Activated naive CD8-positive, alpha-beta T cell (primary cell): ENCODE measurements at regions not wholly inside any gene's neighbourhood (a gene's known extent, or its start where the extent isn't known, plus 50 kb on each side); places are given as distances from the start of the nearest gene placed in this dataset.

Experiments
- H3K27ac Mint-ChIP-seq: one replicate; pipeline ENCODE4 v1.8.0; 2021; ENCODE audit warnings: mixed read lengths
- H3K27me3 Mint-ChIP-seq: one replicate; pipeline ENCODE4 v1.8.0; 2021; ENCODE audit warnings: mixed read lengths
- H3K36me3 Mint-ChIP-seq: one replicate; pipeline ENCODE4 v1.8.0; 2021; ENCODE audit warnings: mixed read lengths
- H3K4me1 Mint-ChIP-seq: one replicate; pipeline ENCODE4 v1.8.0; 2021; ENCODE audit warnings: low read depth, mixed read lengths
- H3K4me3 Mint-ChIP-seq: one replicate; pipeline ENCODE4 v1.8.0; 2021; ENCODE audit warnings: mild to moderate bottlenecking, mixed read lengths
- H3K9me3 Mint-ChIP-seq: one replicate; pipeline ENCODE4 v1.8.0; 2021; ENCODE audit warnings: low read depth, mixed read lengths

GRCh38 chr3:22284559-22284958 is 533.5 kb upstream of the ZNF385D start:
- H3K27me3 Mint-ChIP-seq = no peaks in the 10 kb centered on the region
- H3K36me3 Mint-ChIP-seq = no peaks in the 10 kb centered on the region
- no peaks in the 10 kb centered on the region for H3K4me1 Mint-ChIP-seq
- H3K9me3 Mint-ChIP-seq = peaks cover 15% of the 10 kb centered on the region
- H3K4me3 Mint-ChIP-seq = no peak overlapping the region
- no peak overlapping the region for H3K27ac Mint-ChIP-seq

GRCh38 chr3:22288756-22289155 is 537.7 kb upstream of the ZNF385D start:
- Mint-ChIP-seq H3K27me3 (no peaks in the 10 kb centered on the region), H3K4me3 (no peak overlapping the region), H3K9me3 (peaks cover 4% of the 10 kb centered on the region), H3K36me3 (no peaks in the 10 kb centered on the region), H3K27ac (no peak overlapping the region), H3K4me1 (no peaks in the 10 kb centered on the region)

- Mint-ChIP-seq H3K4me3 (no peak overlapping the region), H3K27ac (no peak overlapping the region), H3K36me3 (no peaks in the 10 kb centered on the region), H3K9me3 (peaks cover 4% of the 10 kb centered on the region), H3K4me1 (no peaks in the 10 kb centered on the region), H3K27me3 (no peaks in the 10 kb centered on the region)
Measured at GRCh38 chr3:22292681-22293080, 541.7 kb upstream of the ZNF385D start.

GRCh38 chr3:22296601-22297000 is 545.6 kb upstream of the ZNF385D start:
- Mint-ChIP-seq H3K4me1 (no peaks in the 10 kb centered on the region), H3K4me3 (no peak overlapping the region), H3K36me3 (no peaks in the 10 kb centered on the region), H3K9me3 (peaks cover 8% of the 10 kb centered on the region), H3K27me3 (no peaks in the 10 kb centered on the region), H3K27ac (no peak overlapping the region)

- Mint-ChIP-seq H3K36me3 (no peaks in the 10 kb centered on the region), H3K9me3 (peaks cover 8% of the 10 kb centered on the region), H3K4me1 (no peaks in the 10 kb centered on the region), H3K4me3 (no peak overlapping the region), H3K27me3 (no peaks in the 10 kb centered on the region), H3K27ac (no peak overlapping the region)
Measured at GRCh38 chr3:22297436-22297835, 546.4 kb upstream of the ZNF385D start.

- H3K36me3 Mint-ChIP-seq = no peaks in the 10 kb centered on the region
- no peaks in the 10 kb centered on the region for H3K4me1 Mint-ChIP-seq
- H3K27ac Mint-ChIP-seq = no peak overlapping the region
- no peaks in the 10 kb centered on the region for H3K27me3 Mint-ChIP-seq
- no peak overlapping the region for H3K4me3 Mint-ChIP-seq
- peaks cover 10% of the 10 kb centered on the region for H3K9me3 Mint-ChIP-seq
Measured at GRCh38 chr3:22306454-22306853, 555.4 kb upstream of the ZNF385D start.

- no peaks in the 10 kb centered on the region for H3K4me1 Mint-ChIP-seq
- no peaks in the 10 kb centered on the region for H3K27me3 Mint-ChIP-seq
- H3K36me3 Mint-ChIP-seq = no peaks in the 10 kb centered on the region
- no peak overlapping the region for H3K27ac Mint-ChIP-seq
- H3K9me3 Mint-ChIP-seq = peaks cover 6% of the 10 kb centered on the region
- H3K4me3 Mint-ChIP-seq = no peak overlapping the region
Measured at GRCh38 chr3:22308871-22309270, 557.9 kb upstream of the ZNF385D start.

- Mint-ChIP-seq H3K27me3 (no peaks in the 10 kb centered on the region), H3K9me3 (peaks cover 3% of the 10 kb centered on the region), H3K27ac (no peak overlapping the region), H3K36me3 (no peaks in the 10 kb centered on the region), H3K4me1 (no peaks in the 10 kb centered on the region), H3K4me3 (no peak overlapping the region)
Measured at GRCh38 chr3:22315925-22316324, 564.9 kb upstream of the ZNF385D start.

GRCh38 chr3:22318325-22318724 is 567.3 kb upstream of the ZNF385D start:
- no peaks in the 10 kb centered on the region for H3K4me1 Mint-ChIP-seq
- H3K36me3 Mint-ChIP-seq = no peaks in the 10 kb centered on the region
- no peaks in the 10 kb centered on the region for H3K27me3 Mint-ChIP-seq
- H3K9me3 Mint-ChIP-seq = no peaks in the 10 kb centered on the region
- no peak overlapping the region for H3K27ac Mint-ChIP-seq
- no peak overlapping the region for H3K4me3 Mint-ChIP-seq

GRCh38 chr3:22319446-22319845 is 568.4 kb upstream of the ZNF385D start:
- no peak overlapping the region for H3K27ac Mint-ChIP-seq
- no peaks in the 10 kb centered on the region for H3K9me3 Mint-ChIP-seq
- H3K4me1 Mint-ChIP-seq = no peaks in the 10 kb centered on the region
- H3K27me3 Mint-ChIP-seq = no peaks in the 10 kb centered on the region
- H3K4me3 Mint-ChIP-seq = no peak overlapping the region
- H3K36me3 Mint-ChIP-seq = no peaks in the 10 kb centered on the region

GRCh38 chr3:22322861-22323260 is 571.9 kb upstream of the ZNF385D start:
- Mint-ChIP-seq H3K4me1 (no peaks in the 10 kb centered on the region), H3K27me3 (no peaks in the 10 kb centered on the region), H3K36me3 (no peaks in the 10 kb centered on the region), H3K9me3 (no peaks in the 10 kb centered on the region), H3K27ac (no peak overlapping the region), H3K4me3 (no peak overlapping the region)

GRCh38 chr3:22326305-22326704 is 575.3 kb upstream of the ZNF385D start:
- Mint-ChIP-seq H3K4me1 (no peaks in the 10 kb centered on the region), H3K4me3 (no peak overlapping the region), H3K36me3 (no peaks in the 10 kb centered on the region), H3K9me3 (no peaks in the 10 kb centered on the region), H3K27ac (no peak overlapping the region), H3K27me3 (no peaks in the 10 kb centered on the region)

GRCh38 chr3:22334996-22335395 is 584.0 kb upstream of the ZNF385D start:
- Mint-ChIP-seq H3K4me3 (no peak overlapping the region), H3K27me3 (no peaks in the 10 kb centered on the region), H3K4me1 (no peaks in the 10 kb centered on the region), H3K9me3 (no peaks in the 10 kb centered on the region), H3K36me3 (no peaks in the 10 kb centered on the region), H3K27ac (no peak overlapping the region)

GRCh38 chr3:22349215-22349851 is 598.3 kb upstream of the ZNF385D start:
- H3K36me3 Mint-ChIP-seq = no peaks in the 10 kb centered on the region
- H3K9me3 Mint-ChIP-seq = peaks cover 6% of the 10 kb centered on the region
- no peaks in the 10 kb centered on the region for H3K27me3 Mint-ChIP-seq
- no peaks in the 10 kb centered on the region for H3K4me1 Mint-ChIP-seq
- H3K4me3 Mint-ChIP-seq = no peak overlapping the region
- H3K27ac Mint-ChIP-seq = no peak overlapping the region

GRCh38 chr3:22351806-22352205 is 600.8 kb upstream of the ZNF385D start:
- H3K4me3 Mint-ChIP-seq = no peak overlapping the region
- H3K27ac Mint-ChIP-seq = no peak overlapping the region
- peaks cover 6% of the 10 kb centered on the region for H3K9me3 Mint-ChIP-seq
- H3K27me3 Mint-ChIP-seq = no peaks in the 10 kb centered on the region
- H3K4me1 Mint-ChIP-seq = no peaks in the 10 kb centered on the region
- H3K36me3 Mint-ChIP-seq = no peaks in the 10 kb centered on the region

- Mint-ChIP-seq H3K36me3 (no peaks in the 10 kb centered on the region), H3K4me1 (no peaks in the 10 kb centered on the region), H3K27ac (no peak overlapping the region), H3K27me3 (no peaks in the 10 kb centered on the region), H3K4me3 (no peak overlapping the region), H3K9me3 (peaks cover 6% of the 10 kb centered on the region)
Measured at GRCh38 chr3:22353126-22353525, 602.1 kb upstream of the ZNF385D start.
